Mammary epithelial cell (primary cell): ENCODE measurements at regions not wholly inside any gene's neighbourhood (a gene's known extent, or its start where the extent isn't known, plus 50 kb on each side); places are given as distances from the start of the nearest gene placed in this dataset.

Source experiments
- CTCF ChIP-seq, 2 donors: IDR thresholded peaks in 1 of 2; conservative IDR thresholded peaks in 1 of 2; 2 replicates each; pipeline ENCODE4 v1.5.1; 2011 to 2012; ENCODE audit warnings: inconsistent platforms in 2 of 2, low read length in 2 of 2, mild to moderate bottlenecking in 2 of 2, control low read depth in 1 of 2, low read depth in 1 of 2; ENCODE audit not compliant: insufficient read depth in 1 of 2; ENCODE audit errors: extremely low read depth in 1 of 2
- EZH2 ChIP-seq: IDR thresholded peaks from 2 replicates; pipeline ENCODE4 v1.6.1; 2012; ENCODE audit warnings: low read length, inconsistent platforms, borderline replicate concordance

- TF ChIP-seq CTCF (conservative IDR thresholded peaks at IDR 0.05 in 1 of 2, IDR thresholded peaks at IDR 0.05 in 1 of 2; ENCODE audit: extremely low read depth in 1 of 2, insufficient read depth in 1 of 2, low read depth in 1 of 2, low read length in 2 of 2) (peak; percentile 35 to 55), EZH2 (no peak)
These were observed 341.8 kb downstream of the RAPGEF2 start for GRCh38 chr4:159444678-159445077.
